K562 (cell line): ENCODE measurements at regions not wholly inside any gene's neighbourhood (a gene's known extent, or its start where the extent isn't known, plus 50 kb on each side); places are given as distances from the start of the nearest gene placed in this dataset.

Experiments used
- ATAC-seq: fragments of 200-7000 bp; cut with Tn5 transposase; 3 replicates; pipeline ENCODE4 v1.9.1; 2020; ENCODE audit warnings: moderate library complexity
- BruUV-seq: library from RNA; stranded (reverse); fragments of 400-500 nt; replicated peaks from 2 replicates; lab custom pipeline; 2021; lab: Mats Ljungman, UMichigan
- CTCF ChIA-PET: fragments of 300-600 bp; formaldehyde crosslinking; extraction: SDS; loops from one replicate; lab custom pipeline; 2021; ENCODE audit warnings: low intra/inter-chr PET ratio; lab: Yijun Ruan, JAX
- POLR2A ChIA-PET: fragments of 300-600, 350-650 bp; sonication (Branson Sonifier 250); formaldehyde crosslinking; extraction: SDS; loops from one replicate; lab custom pipeline; 2021; ENCODE audit warnings: antibody characterized with exemption, inconsistent platforms; lab: Yijun Ruan, JAX
- DNase-seq, 4 experiments: peaks; one replicate each; pipeline versions ENCODE4 v3.0.0 to v3.0.0-alpha.2; 2011 to 2018; ENCODE audit warnings: low spot score in 3 of 4, mixed read lengths in 3 of 4; ENCODE audit errors: extremely low read depth in 1 of 4
- FAIRE-seq: peaks from 2 replicates; lab custom pipeline; 2011; peaks lifted over from hg19 to GRCh38; lab: Jason Lieb, UNC
- H2AFZ ChIP-seq: 2 replicates; pipeline ENCODE4 v1.6.0; 2011; ENCODE audit warnings: low read depth, low read length, control low read depth, inconsistent platforms
- H3K27ac ChIP-seq: fragments of 200-600 bp; 3 replicates; pipeline ENCODE4 v1.8.0; 2011; ENCODE audit warnings: low read depth, mild to moderate bottlenecking, control low read depth, inconsistent platforms, low read length, moderate library complexity, mixed read lengths; ENCODE audit errors: extremely low read depth
- H3K27me3 ChIP-seq, 2 experiments: fragments of 300-600 bp in 1 of 2; 2 replicates in 1 of 2; 3 replicates in 1 of 2; pipeline versions ENCODE4 v1.6.0 to v1.8.0; 2011; ENCODE audit warnings: inconsistent platforms in 2 of 2, low read length in 2 of 2, mild to moderate bottlenecking in 1 of 2, mixed read lengths in 1 of 2, moderate library complexity in 1 of 2; ENCODE audit not compliant: control insufficient read depth in 2 of 2, insufficient read depth in 2 of 2
- H3K36me3 ChIP-seq: fragments of 300-600 bp; 3 replicates; pipeline ENCODE4 v1.8.0; 2011; ENCODE audit warnings: mild to moderate bottlenecking, low read length, inconsistent platforms; ENCODE audit not compliant: control insufficient read depth, insufficient read depth
- H3K4me1 ChIP-seq, 2 experiments: fragments of 200-600 bp in 1 of 2; replicated peaks in 1 of 2; 2 replicates in 1 of 2; 3 replicates in 1 of 2; pipeline versions ENCODE4 v1.5.1 to v1.8.0; 2011; ENCODE audit warnings: inconsistent platforms in 2 of 2, low read length in 2 of 2, mild to moderate bottlenecking in 1 of 2, mixed read lengths in 1 of 2, moderate library complexity in 1 of 2; ENCODE audit not compliant: control insufficient read depth in 2 of 2, insufficient read depth in 2 of 2
- H3K4me2 ChIP-seq: 2 replicates; pipeline ENCODE4 v1.6.1; 2011; ENCODE audit warnings: low read length, control low read depth, inconsistent platforms, mixed read lengths; ENCODE audit not compliant: insufficient read depth
- H3K4me3 ChIP-seq: fragments of 200-600 bp; sonication (generic), shearing (Covaris generic); 2 replicates; pipeline ENCODE4 v1.5.1; 2016; ENCODE audit warnings: control low read depth, inconsistent platforms
- H3K79me2 ChIP-seq: fragments of 200-600 bp; 3 replicates; pipeline ENCODE4 v1.8.0; 2011; ENCODE audit warnings: low read length, inconsistent platforms; ENCODE audit not compliant: control insufficient read depth, insufficient read depth
- H3K9ac ChIP-seq, 2 experiments: 2 replicates each; pipeline versions ENCODE4 v1.6.0 to v1.6.1; 2011; ENCODE audit warnings: low read depth in 2 of 2, low read length in 2 of 2, control low read depth in 1 of 2, inconsistent platforms in 1 of 2, mild to moderate bottlenecking in 1 of 2, mixed read lengths in 1 of 2; ENCODE audit not compliant: insufficient read depth in 1 of 2
- H3K9me1 ChIP-seq: one replicate; pipeline ENCODE4 v1.6.0; 2011; ENCODE audit warnings: inconsistent platforms, mild to moderate bottlenecking, low read length, moderate library complexity; ENCODE audit not compliant: control insufficient read depth, insufficient read depth
- H3K9me3 ChIP-seq: replicated peaks from 2 replicates; pipeline ENCODE4 v1.5.1; 2011; ENCODE audit warnings: low read depth, low read length, inconsistent platforms; ENCODE audit not compliant: control insufficient read depth, insufficient read depth
- H4K20me1 ChIP-seq: replicated peaks from 2 replicates; pipeline ENCODE4 v1.6.1; 2011; ENCODE audit warnings: low read length, inconsistent platforms, mixed read lengths; ENCODE audit not compliant: control insufficient read depth, insufficient read depth
- MEIS2 ChIP-seq: fragments of 450-650 bp; IDR thresholded peaks from 2 replicates; pipeline ENCODE4 v1.6.1; 2014; ENCODE audit warnings: mild to moderate bottlenecking; ENCODE audit not compliant: partially characterized antibody
- SPI1 ChIP-seq: IDR thresholded peaks from 2 replicates; pipeline ENCODE4 v1.6.1; 2011; ENCODE audit warnings: low read depth, low read length, control low read depth, borderline replicate concordance
- WGBS: fragments of 100-300 bp; shearing (Covaris generic); methylation state at CpG from one replicate; pipeline ENCODE4 v1.1.6; 2016; ENCODE audit warnings: low coverage, mixed read lengths; ENCODE audit not compliant: insufficient coverage; ENCODE audit errors: missing lambda C conversion rate; 5-methylcytosine and 5-hydroxymethylcytosine counted together
- in situ Hi-C: fragments of 300-500 bp; cut with MboI; formaldehyde crosslinking; loops from 4 replicates; pipeline ENCODE4 v1.15.0; 2018; ENCODE audit warnings: inconsistent platforms, mixed read lengths
- intact Hi-C: fragments of 100-400 bp; cut with micrococcal nuclease; formaldehyde crosslinking; loops from 2 replicates; pipeline ENCODE4 v1.14.2; 2022
- TF ChIP-seq, protein P1 (sequence below): fragments of 200-800 bp; sonication (Bioruptor generic); IDR thresholded peaks from 2 replicates; pipeline ENCODE4 v1.6.1; 2017; ENCODE audit warnings: missing genetic modification characterization, missing compliant biosample characterization
- TF ChIP-seq, protein P2 (sequence below): sonication (generic); formaldehyde crosslinking; IDR thresholded peaks from 2 replicates; pipeline ENCODE4 v1.5.0; 2020; ENCODE audit warnings: missing genetic modification reagents
- TF ChIP-seq, protein P3 (sequence below), 2 experiments: IDR thresholded peaks in 1 of 2; conservative IDR thresholded peaks in 1 of 2; 2 replicates each; pipeline ENCODE4 v1.6.1; 2016; ENCODE audit warnings: low read depth in 2 of 2, mild to moderate bottlenecking in 1 of 2, missing compliant biosample characterization in 1 of 2, missing genetic modification characterization in 1 of 2, moderate library complexity in 1 of 2

DNA sequence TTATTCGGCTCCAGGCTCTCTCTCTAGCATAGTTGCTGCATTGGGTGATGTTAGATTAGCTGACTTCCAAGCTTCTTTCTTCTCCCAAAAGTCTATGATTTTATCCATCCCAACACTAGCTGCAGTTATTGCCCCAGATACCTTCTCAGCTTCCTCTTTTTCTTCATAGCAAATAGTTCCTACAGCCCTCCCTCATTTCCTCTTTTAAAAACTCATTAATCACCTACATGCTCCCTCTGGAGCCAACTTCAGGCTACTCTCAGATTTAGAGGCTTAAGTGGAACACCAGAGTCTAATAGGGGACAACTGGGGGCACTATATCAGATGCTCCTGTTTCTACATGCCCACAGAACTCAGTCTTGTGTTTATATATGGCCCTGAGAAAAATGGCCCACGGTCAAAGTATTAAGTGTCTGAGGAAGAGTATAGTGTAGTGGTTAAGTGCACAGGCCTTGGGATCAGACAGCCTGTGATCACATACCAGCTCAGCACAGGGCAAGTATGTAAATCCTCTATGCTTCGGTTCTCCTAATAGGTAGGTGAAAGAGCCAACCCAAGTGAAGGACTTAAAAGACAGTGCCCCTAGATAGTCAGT is 241.9 kb upstream of the SLC14A2 start:
- in situ Hi-C loops (no loop called here), intact Hi-C loops (no loop called here)
- Histone ChIP-seq H3K4me2 (no peak overlapping the region), H3K9me1 (no peaks in the 10 kb centered on the region), H4K20me1 (no peaks in the 10 kb centered on the region), H3K27me3 (no peaks in the 10 kb centered on the region), H3K9me3 (no peaks in the 10 kb centered on the region), H2AFZ (no peak overlapping the region), H3K36me3 (no peaks in the 10 kb centered on the region), H3K4me3 (no peak overlapping the region), H3K79me2 (no peaks in the 10 kb centered on the region), H3K27ac (no peak overlapping the region), H3K4me1 (no peaks in the 10 kb centered on the region), H3K9ac (no peak overlapping the region)
- ChIA-PET POLR2A (interaction anchor here (1.0 kb wide), 2 partner anchors 13 to 329 kb away, joined by 3 to 7 read pairs; no protein-coding TSS in a partner anchor), CTCF (no interaction called here)
- no peak for FAIRE-seq
- peak; percentile 30; the same call in 1 of the 2 replicates for TF ChIP-seq SPI1
- TF ChIP-seq MEIS2, result peak; percentile 35
- TF ChIP-seq, protein P1, sequence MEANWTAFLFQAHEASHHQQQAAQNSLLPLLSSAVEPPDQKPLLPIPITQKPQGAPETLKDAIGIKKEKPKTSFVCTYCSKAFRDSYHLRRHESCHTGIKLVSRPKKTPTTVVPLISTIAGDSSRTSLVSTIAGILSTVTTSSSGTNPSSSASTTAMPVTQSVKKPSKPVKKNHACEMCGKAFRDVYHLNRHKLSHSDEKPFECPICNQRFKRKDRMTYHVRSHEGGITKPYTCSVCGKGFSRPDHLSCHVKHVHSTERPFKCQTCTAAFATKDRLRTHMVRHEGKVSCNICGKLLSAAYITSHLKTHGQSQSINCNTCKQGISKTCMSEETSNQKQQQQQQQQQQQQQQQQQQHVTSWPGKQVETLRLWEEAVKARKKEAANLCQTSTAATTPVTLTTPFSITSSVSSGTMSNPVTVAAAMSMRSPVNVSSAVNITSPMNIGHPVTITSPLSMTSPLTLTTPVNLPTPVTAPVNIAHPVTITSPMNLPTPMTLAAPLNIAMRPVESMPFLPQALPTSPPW (CRISPR knock-in tag), result peak; percentile 35; the same call in 1 of the 2 replicates
- TF ChIP-seq, protein P2, sequence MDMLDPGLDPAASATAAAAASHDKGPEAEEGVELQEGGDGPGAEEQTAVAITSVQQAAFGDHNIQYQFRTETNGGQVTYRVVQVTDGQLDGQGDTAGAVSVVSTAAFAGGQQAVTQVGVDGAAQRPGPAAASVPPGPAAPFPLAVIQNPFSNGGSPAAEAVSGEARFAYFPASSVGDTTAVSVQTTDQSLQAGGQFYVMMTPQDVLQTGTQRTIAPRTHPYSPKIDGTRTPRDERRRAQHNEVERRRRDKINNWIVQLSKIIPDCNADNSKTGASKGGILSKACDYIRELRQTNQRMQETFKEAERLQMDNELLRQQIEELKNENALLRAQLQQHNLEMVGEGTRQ (CRISPR knock-in tag), result no peak
- TF ChIP-seq, protein P3, sequence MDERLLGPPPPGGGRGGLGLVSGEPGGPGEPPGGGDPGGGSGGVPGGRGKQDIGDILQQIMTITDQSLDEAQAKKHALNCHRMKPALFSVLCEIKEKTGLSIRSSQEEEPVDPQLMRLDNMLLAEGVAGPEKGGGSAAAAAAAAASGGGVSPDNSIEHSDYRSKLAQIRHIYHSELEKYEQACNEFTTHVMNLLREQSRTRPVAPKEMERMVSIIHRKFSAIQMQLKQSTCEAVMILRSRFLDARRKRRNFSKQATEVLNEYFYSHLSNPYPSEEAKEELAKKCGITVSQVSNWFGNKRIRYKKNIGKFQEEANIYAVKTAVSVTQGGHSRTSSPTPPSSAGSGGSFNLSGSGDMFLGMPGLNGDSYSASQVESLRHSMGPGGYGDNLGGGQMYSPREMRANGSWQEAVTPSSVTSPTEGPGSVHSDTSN (CRISPR knock-in tag; IDR thresholded peaks at IDR 0.05; ENCODE audit: low read depth), result no peak
- TF ChIP-seq, protein P3 (tag; conservative IDR thresholded peaks at IDR 0.05; ENCODE audit: low read depth), result peak; percentile 72
- no peak for ATAC-seq
- no TSS peak for BruUV-seq
- DNase-seq, result no peak
- 0% methylated on average over 3 of the region's 3 CpGs for WGBS
